Endometrial microvascular endothelial cells (primary cell): ENCODE measurements at regions not wholly inside any gene's neighbourhood (a gene's known extent, or its start where the extent isn't known, plus 50 kb on each side); places are given as distances from the start of the nearest gene placed in this dataset.

Experiments used
- in situ Hi-C: cut with HindIII; loops from 2 replicates; pipeline ENCODE4 v1.10.0; 2017; ENCODE audit warnings: low sequenced_read_pairs, low pct_unique_long_range_greater_than_20kb; ENCODE audit errors: inconsistent ontology term

GRCh38 chr6:112801468-112802080 is 454.4 kb downstream of the RFPL4B start:
- in situ Hi-C loops: no loop called here

DNA sequence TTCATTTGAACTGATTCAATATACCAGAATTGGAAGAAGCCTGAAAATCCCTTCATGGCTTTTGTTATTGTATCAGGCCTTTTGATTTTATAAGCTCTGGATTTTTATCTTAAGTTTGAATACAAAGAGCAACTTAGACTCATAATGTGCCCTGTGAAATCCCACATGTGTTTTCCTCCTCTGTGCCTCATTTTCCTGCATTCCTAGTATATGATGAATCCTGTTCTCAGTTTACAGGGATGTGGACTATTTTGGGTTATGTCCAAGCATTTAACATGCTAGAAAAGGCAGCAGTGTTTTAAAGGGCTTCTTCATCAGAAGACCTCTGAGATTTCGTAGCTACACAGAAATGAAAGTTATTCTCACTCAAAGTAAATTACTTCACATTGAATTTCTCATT is 455.0 kb downstream of the RFPL4B start:
- in situ Hi-C loops: no loop called here

GRCh38 chr6:112804638-112805330 is 457.7 kb downstream of the RFPL4B start:
- in situ Hi-C loops: no loop called here

- in situ Hi-C loops: no loop called here
Observed at GRCh38 chr6:112806163-112806865, 459.2 kb downstream of the RFPL4B start.

DNA sequence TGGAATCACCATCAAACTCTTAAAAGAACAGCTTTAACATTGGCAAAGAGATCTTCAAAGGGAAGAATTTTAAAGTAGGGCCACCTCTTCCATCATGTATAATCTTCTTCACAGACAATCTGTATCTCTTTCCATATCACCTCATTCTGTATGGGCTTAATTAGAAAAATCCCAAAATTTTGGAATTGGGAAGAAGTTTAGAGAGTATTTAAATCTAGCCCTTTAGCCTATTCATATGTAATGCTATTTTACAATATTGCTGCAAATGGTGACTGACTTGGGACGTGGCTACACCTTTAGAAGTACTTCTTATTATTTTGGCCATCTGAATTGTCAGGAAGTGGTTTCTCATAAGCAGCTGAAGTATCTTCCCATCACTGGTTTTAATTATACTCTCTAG is 474.3 kb downstream of the RFPL4B start:
- in situ Hi-C loops: no loop called here

DNA sequence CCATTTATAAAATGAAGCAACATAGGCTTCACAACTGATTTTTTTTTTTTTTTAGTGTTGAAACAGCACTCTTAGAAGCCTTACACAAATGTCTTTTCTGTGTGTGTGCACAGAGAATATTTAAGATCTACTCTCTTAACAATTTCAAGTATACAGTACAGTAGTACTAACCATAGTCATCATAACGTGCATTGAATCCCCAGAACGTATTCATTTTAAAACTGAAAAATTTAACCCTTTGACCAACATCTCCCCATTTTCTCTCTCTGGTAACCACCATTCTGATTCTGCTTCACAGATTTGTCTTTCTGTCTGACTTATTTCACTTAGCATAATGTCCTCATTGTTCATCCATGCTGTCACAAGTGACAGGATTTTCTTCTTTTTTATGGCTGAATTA is 475.6 kb downstream of the RFPL4B start:
- in situ Hi-C loops: no loop called here

DNA sequence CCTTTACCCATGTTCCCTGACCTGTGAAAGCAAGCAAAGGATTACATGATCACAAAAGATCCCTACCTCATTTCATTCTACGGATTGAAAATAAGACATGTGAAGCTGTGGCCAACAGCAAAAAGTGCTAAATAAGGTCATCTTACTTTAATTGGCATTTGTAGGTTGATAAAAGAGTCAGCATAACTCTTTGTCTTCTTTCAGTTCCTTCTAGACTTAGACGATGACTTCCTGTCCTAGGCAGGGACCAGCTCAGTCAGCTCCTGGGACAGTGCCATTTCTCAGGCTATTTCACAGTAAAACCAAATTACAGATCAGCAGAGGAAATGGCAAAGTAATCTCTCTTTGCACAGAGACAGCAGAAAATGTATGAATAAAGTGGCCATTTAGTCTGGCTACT is 480.7 kb downstream of the RFPL4B start:
- in situ Hi-C loops: no loop called here

GRCh38 chr6:112831022-112831421 is 483.9 kb downstream of the RFPL4B start:
- in situ Hi-C loops: no loop called here

DNA sequence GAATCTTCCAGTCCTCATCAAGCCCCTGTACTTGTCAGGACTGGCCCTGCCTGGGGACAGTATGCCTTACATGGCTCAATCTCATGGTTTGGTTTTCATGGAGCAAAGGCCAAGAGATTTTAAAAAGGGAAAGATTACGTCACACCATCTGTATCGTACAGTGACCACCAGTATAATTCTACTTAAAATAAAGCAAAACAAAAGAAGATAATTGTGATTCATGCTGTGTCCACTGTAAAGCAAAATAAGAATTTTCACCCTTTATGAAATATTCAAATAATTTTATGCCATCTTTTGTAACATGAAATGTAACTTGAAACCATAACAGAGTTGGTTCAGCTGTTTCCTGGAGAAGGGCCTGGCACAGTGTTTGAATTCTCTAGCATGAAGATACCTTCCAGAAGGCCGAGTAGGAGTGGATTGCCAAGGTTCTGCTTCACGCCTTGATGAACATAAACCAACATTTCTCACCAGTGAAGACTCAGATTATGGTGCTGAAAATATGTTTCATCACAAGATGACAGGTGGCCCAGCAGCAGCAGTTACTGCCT is 486.5 kb downstream of the RFPL4B start:
- in situ Hi-C loops: no loop called here

- in situ Hi-C loops: no loop called here
Observed at GRCh38 chr6:112835078-112835477, 487.9 kb downstream of the RFPL4B start.

DNA sequence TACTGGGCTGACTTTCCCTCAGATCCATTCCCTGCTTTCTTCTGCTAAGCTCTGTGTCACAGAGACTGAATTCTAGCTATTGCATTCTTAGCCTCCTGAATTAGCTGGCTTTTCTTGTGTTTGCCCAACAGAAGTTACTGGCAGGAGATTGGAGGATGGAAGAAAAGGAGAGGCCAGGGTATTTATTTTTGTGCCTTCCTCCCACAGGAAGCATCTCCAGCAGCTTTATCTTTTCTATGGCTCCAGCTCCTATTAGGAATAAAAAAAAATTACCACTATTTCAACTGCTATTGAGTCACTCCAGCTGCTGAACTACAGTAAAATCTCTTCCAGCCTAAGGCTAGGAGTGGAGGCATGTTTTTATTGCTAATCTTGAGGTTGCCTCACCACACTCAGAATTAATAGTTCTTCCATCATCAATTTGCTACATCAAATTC is 492.4 kb downstream of the RFPL4B start:
- in situ Hi-C loops: no loop called here

- in situ Hi-C loops: no loop called here
Observed at GRCh38 chr6:112841553-112842329, 494.6 kb downstream of the RFPL4B start.

DNA sequence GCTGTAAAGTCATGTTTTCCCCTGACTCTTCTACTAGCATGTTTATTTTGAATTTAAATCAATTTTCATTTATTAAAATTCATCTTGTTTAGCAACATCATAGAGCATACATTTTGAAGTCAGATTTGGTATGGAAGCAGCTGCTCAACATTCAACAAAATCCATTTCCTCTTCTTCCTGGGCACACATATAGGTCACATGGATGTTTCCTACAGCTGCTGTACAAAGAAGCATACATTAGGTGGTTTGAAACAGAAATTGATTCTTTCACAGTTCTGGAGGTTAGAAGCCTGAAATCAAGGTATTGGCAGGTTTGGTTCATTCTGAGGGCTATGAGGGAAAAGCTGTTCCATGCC is 495.2 kb downstream of the RFPL4B start:
- in situ Hi-C loops: no loop called here

DNA sequence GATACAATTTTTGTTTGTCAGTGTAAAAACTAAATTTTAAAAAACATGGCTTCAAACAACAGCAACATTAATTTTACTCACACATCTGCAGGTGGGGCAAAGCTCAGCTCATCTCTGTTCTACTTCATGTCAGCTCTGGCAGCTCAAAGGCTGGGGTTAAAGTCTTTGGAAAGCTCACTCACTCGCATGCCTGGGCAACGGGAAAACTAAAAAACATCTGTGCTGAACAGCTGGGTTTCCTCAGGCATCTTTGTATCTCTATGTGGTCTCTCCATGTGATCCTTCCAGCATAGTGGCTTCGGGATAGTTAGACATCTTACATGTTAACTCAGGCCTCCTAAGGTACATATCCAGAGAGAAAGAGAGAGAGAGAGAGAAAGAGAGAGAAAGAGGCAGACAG is 499.6 kb downstream of the RFPL4B start:
- in situ Hi-C loops: no loop called here

DNA sequence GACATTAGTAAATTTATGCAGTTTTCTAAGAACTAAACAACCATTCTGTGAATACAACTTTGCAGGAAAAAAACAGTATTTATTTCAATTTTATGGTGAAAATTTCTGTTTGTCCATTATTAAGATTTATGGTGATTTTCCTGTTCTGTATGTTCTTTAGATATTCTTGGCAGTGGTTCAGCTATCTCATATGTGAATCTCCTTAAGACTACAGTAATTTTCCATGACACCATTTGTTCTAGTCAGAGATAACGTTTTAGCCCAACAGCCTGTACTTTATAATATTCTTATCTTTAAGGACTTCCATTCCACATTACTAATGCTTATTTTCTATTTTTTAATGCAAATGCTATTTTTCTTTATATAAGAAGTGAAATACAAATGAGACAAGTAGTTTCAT is 504.0 kb downstream of the RFPL4B start:
- in situ Hi-C loops: no loop called here

GRCh38 chr6:112853162-112853561 is 506.0 kb downstream of the RFPL4B start:
- in situ Hi-C loops: no loop called here

- in situ Hi-C loops: no loop called here
Observed at GRCh38 chr6:112863753-112864152, 516.6 kb downstream of the RFPL4B start.

GRCh38 chr6:112865131-112865530 is 518.0 kb downstream of the RFPL4B start:
- in situ Hi-C loops: no loop called here

GRCh38 chr6:112874881-112875280 is 527.8 kb downstream of the RFPL4B start:
- in situ Hi-C loops: no loop called here
